ENCODE measurements at regions not wholly inside any gene's neighbourhood (a gene's known extent, or its start where the extent isn't known, plus 50 kb on each side); places are given as distances from the start of the nearest gene placed in this dataset.

DNA sequence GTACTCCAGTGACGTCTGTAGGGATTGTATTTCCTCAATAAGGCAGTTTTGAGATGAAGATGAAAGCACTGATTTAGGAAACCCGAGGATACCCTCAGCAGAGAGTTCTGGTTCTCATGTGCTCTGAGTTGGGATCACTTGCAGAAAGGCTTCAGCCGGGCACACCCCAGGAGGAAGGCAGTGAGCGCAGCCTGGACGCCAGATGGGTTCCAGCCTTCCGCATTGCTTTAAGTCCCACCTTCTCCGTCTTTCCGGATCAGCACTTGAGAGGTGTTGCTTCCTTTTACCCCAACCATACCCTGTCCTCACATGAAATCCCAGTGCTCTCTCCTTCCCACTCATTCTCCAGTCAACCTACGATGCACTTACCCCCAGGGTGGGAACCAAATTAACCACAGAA, 239.5 kb upstream of the CADM1 start:
- no peaks in the 10 kb centered on the region for H3K27me3 ChIP-seq (ENCODE audit: insufficient read depth, low read length)
- H3K4me3 ChIP-seq (ENCODE audit: low read depth, low read length, poor library complexity, severe bottlenecking) = no peak overlapping the region
- no peaks in the 10 kb centered on the region for H3K4me1 ChIP-seq (ENCODE audit: insufficient read depth, low read length, severe bottlenecking)
- TF ChIP-seq CTCF (IDR thresholded peaks at IDR 0.05; ENCODE audit: low read length) (no peak), EZH2 (IDR thresholded peaks at IDR 0.05; ENCODE audit: borderline replicate concordance, low read length) (no peak)
- H3K9ac ChIP-seq (ENCODE audit: low read length) = no peak overlapping the region
- H3K27ac ChIP-seq (ENCODE audit: low read depth, low read length, poor library complexity, severe bottlenecking) = no peak overlapping the region
- H3K79me2 ChIP-seq (ENCODE audit: insufficient read depth, low read length) = no peaks in the 10 kb centered on the region
- no peaks in the 10 kb centered on the region for H3K9me2 ChIP-seq (ENCODE audit: low read depth, low read length)
- no peaks in the 10 kb centered on the region for H3K36me3 ChIP-seq (ENCODE audit: insufficient read depth, low read length)
- no peaks in the 10 kb centered on the region for H4K20me1 ChIP-seq (ENCODE audit: insufficient read depth, low read length)
- H3K4me2 ChIP-seq (ENCODE audit: low read length) = no peak overlapping the region
- H2AFZ ChIP-seq (ENCODE audit: low read length) = no peak overlapping the region
- H3F3A ChIP-seq (ENCODE audit: insufficient read depth, low read length) = no peaks in the 10 kb centered on the region
- H3K9me3 ChIP-seq (ENCODE audit: low read length) = no peaks in the 10 kb centered on the region

DNA sequence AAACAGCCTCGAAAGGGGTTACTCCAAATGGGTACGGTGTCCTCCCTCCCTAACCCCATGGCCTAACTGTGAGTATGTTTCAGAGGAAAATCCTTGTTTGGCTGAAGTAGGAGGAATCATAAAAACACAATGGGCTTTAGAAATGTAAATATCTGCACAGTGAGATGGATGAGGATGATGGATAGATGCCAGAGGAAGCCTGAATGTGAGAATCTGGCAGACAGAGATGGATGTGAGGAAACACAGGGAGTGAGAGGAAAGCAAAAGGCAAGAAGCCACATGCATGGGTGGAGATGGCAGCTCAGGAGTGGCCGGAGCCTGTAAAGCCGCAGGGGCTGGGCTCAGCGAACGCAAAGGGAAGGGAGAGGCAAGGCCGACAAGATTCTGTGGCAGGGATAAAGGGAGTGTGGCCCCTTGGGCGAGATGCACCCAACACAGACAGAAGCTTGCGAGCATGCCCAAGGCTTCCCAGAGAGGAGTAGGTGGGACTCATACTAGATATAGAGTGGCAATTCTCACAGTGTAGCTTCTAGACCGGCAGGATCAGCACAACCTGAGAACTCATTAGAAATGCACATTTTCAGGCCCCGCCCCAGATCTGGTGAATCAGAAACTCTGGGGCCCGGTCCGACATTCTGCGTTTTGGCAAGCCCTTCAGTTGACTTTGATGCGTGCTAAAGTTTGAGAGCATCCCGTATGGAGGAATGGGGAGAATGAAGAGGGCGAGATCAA, 237.3 kb upstream of the CADM1 start:
- Histone ChIP-seq H3K9ac (ENCODE audit: low read length) (no peak overlapping the region), H3K4me2 (ENCODE audit: low read length) (no peak overlapping the region), H3K36me3 (ENCODE audit: insufficient read depth, low read length) (no peaks in the 10 kb centered on the region), H2AFZ (ENCODE audit: low read length) (no peak overlapping the region), H3K4me1 (ENCODE audit: insufficient read depth, low read length, severe bottlenecking) (no peaks in the 10 kb centered on the region), H3K79me2 (ENCODE audit: insufficient read depth, low read length) (no peaks in the 10 kb centered on the region), H3K9me2 (ENCODE audit: low read depth, low read length) (no peaks in the 10 kb centered on the region), H3K27ac (ENCODE audit: low read depth, low read length, poor library complexity, severe bottlenecking) (no peak overlapping the region), H3K4me3 (ENCODE audit: low read depth, low read length, poor library complexity, severe bottlenecking) (no peak overlapping the region), H4K20me1 (ENCODE audit: insufficient read depth, low read length) (no peaks in the 10 kb centered on the region), H3K9me3 (ENCODE audit: low read length) (no peaks in the 10 kb centered on the region), H3K27me3 (ENCODE audit: insufficient read depth, low read length) (no peaks in the 10 kb centered on the region), H3F3A (ENCODE audit: insufficient read depth, low read length) (no peaks in the 10 kb centered on the region)
- TF ChIP-seq CTCF (IDR thresholded peaks at IDR 0.05; ENCODE audit: low read length) (no peak), EZH2 (IDR thresholded peaks at IDR 0.05; ENCODE audit: borderline replicate concordance, low read length) (no peak)

DNA sequence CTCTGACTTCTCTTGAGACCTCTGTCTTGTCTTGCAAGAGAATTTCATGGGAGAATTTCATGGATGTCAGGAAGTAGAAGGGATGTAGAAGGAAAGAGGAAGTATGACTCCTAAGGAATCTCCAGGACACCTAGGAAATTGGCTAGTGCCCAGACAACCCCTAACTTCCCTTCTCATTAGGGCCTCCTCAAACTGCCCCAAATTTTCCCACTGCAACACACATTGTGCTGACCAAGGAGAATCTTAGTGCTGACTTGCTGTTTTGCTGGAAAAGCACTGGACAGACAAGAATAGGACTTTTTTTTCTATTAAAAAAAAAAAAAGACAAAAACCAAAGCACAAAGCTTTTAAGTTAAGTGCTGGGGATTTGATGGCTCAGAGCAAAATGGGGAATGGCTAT, 236.1 kb upstream of the CADM1 start:
- Histone ChIP-seq H3K27me3 (ENCODE audit: insufficient read depth, low read length) (no peaks in the 10 kb centered on the region), H3K27ac (ENCODE audit: low read depth, low read length, poor library complexity, severe bottlenecking) (no peak overlapping the region), H3K36me3 (ENCODE audit: insufficient read depth, low read length) (no peaks in the 10 kb centered on the region), H3K9me2 (ENCODE audit: low read depth, low read length) (no peaks in the 10 kb centered on the region), H3K4me1 (ENCODE audit: insufficient read depth, low read length, severe bottlenecking) (no peaks in the 10 kb centered on the region), H3F3A (ENCODE audit: insufficient read depth, low read length) (no peaks in the 10 kb centered on the region), H3K4me2 (ENCODE audit: low read length) (no peak overlapping the region), H3K4me3 (ENCODE audit: low read depth, low read length, poor library complexity, severe bottlenecking) (no peak overlapping the region), H3K9ac (ENCODE audit: low read length) (no peak overlapping the region), H3K79me2 (ENCODE audit: insufficient read depth, low read length) (no peaks in the 10 kb centered on the region), H3K9me3 (ENCODE audit: low read length) (no peaks in the 10 kb centered on the region), H2AFZ (ENCODE audit: low read length) (no peak overlapping the region), H4K20me1 (ENCODE audit: insufficient read depth, low read length) (no peaks in the 10 kb centered on the region)
- no peak for TF ChIP-seq EZH2 (IDR thresholded peaks at IDR 0.05; ENCODE audit: borderline replicate concordance, low read length)
- TF ChIP-seq CTCF (IDR thresholded peaks at IDR 0.05; ENCODE audit: low read length) = no peak

Data from OCI-LY1 (cell line).